ENCODE measurements at regions not wholly inside any gene's neighbourhood (a gene's known extent, or its start where the extent isn't known, plus 50 kb on each side); places are given as distances from the start of the nearest gene placed in this dataset.

- no peak overlapping the region for H3K4me3 ChIP-seq (ENCODE audit: low read length)
- no peak overlapping the region for H2AFZ ChIP-seq (ENCODE audit: low read depth, low read length)
- no peak overlapping the region for H3K9ac ChIP-seq (ENCODE audit: low read length)
- no peaks in the 10 kb centered on the region for H3K9me3 ChIP-seq (ENCODE audit: low read length)
- no peak overlapping the region for H3K4me2 ChIP-seq (ENCODE audit: low read length)
- no peak overlapping the region for H3K27ac ChIP-seq (ENCODE audit: low read length)
- no peaks in the 10 kb centered on the region for H3K27me3 ChIP-seq (ENCODE audit: insufficient read depth, low read depth, low read length)
- no peaks in the 10 kb centered on the region for H3F3A ChIP-seq (ENCODE audit: insufficient read depth, low read length, poor library complexity, severe bottlenecking)
- H4K20me1 ChIP-seq (ENCODE audit: insufficient read depth): no peaks in the 10 kb centered on the region
- no peaks in the 10 kb centered on the region for H3K9me2 ChIP-seq (ENCODE audit: insufficient read depth, low read length)
- no peaks in the 10 kb centered on the region for H3K79me2 ChIP-seq (replicated peaks; ENCODE audit: insufficient read depth, low read length)
- no peak for TF ChIP-seq EZH2 (IDR thresholded peaks at IDR 0.05; ENCODE audit: borderline replicate concordance, insufficient read depth, low read length, poor library complexity, severe bottlenecking)
- TF ChIP-seq TAF1 (IDR thresholded peaks at IDR 0.05; ENCODE audit: low read depth): no peak
- no peak for TF ChIP-seq EP300 (conservative IDR thresholded peaks at IDR 0.05; ENCODE audit: poor library complexity, severe bottlenecking)
- TF ChIP-seq REST (IDR thresholded peaks at IDR 0.05; ENCODE audit: borderline replicate concordance): no peak
- no peak for TF ChIP-seq SMC3 (conservative IDR thresholded peaks at IDR 0.05; ENCODE audit: poor library complexity)
- TF ChIP-seq CTCF (IDR thresholded peaks at IDR 0.05; ENCODE audit: poor library complexity, severe bottlenecking): no peak
- no peak for TF ChIP-seq MXI1 (conservative IDR thresholded peaks at IDR 0.05; ENCODE audit: poor library complexity, severe bottlenecking)
- no peak for TF ChIP-seq RAD21 (conservative IDR thresholded peaks at IDR 0.05)
- H3K36me3 ChIP-seq (ENCODE audit: insufficient read depth, low read length): no peaks in the 10 kb centered on the region
Observed at GRCh38 chr12:3977621-3978020, 104.4 kb upstream of the PARP11 start.

- no peak overlapping the region for H3K4me2 ChIP-seq (ENCODE audit: low read length)
- no peak overlapping the region for H3K27ac ChIP-seq (ENCODE audit: low read length)
- no peak overlapping the region for H3K4me3 ChIP-seq (ENCODE audit: low read length)
- no peaks in the 10 kb centered on the region for H3K9me3 ChIP-seq (ENCODE audit: low read length)
- no peaks in the 10 kb centered on the region for H3F3A ChIP-seq (ENCODE audit: insufficient read depth, low read length, poor library complexity, severe bottlenecking)
- no peaks in the 10 kb centered on the region for H3K9me2 ChIP-seq (ENCODE audit: insufficient read depth, low read length)
- TF ChIP-seq CTCF (IDR thresholded peaks at IDR 0.05; ENCODE audit: poor library complexity, severe bottlenecking) (no peak), TAF1 (IDR thresholded peaks at IDR 0.05; ENCODE audit: low read depth) (no peak), POLR2AphosphoS5 (IDR thresholded peaks at IDR 0.05) (no peak)
- H4K20me1 ChIP-seq (ENCODE audit: insufficient read depth): no peaks in the 10 kb centered on the region
- H3K27me3 ChIP-seq (ENCODE audit: insufficient read depth, low read depth, low read length): no peaks in the 10 kb centered on the region
- no peaks in the 10 kb centered on the region for H3K79me2 ChIP-seq (replicated peaks; ENCODE audit: insufficient read depth, low read length)
- H3K9ac ChIP-seq (ENCODE audit: low read length): no peak overlapping the region
- H3K36me3 ChIP-seq (ENCODE audit: insufficient read depth, low read length): no peaks in the 10 kb centered on the region
- no peak overlapping the region for H2AFZ ChIP-seq (ENCODE audit: low read depth, low read length)
Observed at GRCh38 chr12:3976351-3976938, 103.2 kb upstream of the PARP11 start.
